LNCaP clone FGC (cell line): ENCODE measurements at regions not wholly inside any gene's neighbourhood (a gene's known extent, or its start where the extent isn't known, plus 50 kb on each side); places are given as distances from the start of the nearest gene placed in this dataset.

ENCODE experiments used
- DNase-seq: peaks from one replicate; pipeline ENCODE4 v3.0.0-alpha.2; 2011; ENCODE audit warnings: low read depth
- H3K4me3 ChIP-seq: 2 replicates; pipeline ENCODE4 v1.5.1; 2011; ENCODE audit warnings: mild to moderate bottlenecking, low read depth, low read length, control low read depth
- TF ChIP-seq, protein P1 (sequence below): IDR thresholded peaks from 2 replicates; pipeline ENCODE4 v1.5.1; 2012; ENCODE audit warnings: mild to moderate bottlenecking; ENCODE audit not compliant: control insufficient read depth, insufficient read depth; ENCODE audit errors: extremely low read depth

- no peak overlapping the region for H3K4me3 ChIP-seq
- no peak for DNase-seq
- TF ChIP-seq, protein P1, sequence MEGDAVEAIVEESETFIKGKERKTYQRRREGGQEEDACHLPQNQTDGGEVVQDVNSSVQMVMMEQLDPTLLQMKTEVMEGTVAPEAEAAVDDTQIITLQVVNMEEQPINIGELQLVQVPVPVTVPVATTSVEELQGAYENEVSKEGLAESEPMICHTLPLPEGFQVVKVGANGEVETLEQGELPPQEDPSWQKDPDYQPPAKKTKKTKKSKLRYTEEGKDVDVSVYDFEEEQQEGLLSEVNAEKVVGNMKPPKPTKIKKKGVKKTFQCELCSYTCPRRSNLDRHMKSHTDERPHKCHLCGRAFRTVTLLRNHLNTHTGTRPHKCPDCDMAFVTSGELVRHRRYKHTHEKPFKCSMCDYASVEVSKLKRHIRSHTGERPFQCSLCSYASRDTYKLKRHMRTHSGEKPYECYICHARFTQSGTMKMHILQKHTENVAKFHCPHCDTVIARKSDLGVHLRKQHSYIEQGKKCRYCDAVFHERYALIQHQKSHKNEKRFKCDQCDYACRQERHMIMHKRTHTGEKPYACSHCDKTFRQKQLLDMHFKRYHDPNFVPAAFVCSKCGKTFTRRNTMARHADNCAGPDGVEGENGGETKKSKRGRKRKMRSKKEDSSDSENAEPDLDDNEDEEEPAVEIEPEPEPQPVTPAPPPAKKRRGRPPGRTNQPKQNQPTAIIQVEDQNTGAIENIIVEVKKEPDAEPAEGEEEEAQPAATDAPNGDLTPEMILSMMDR = no peak
Observed at GRCh38 chr13:47251771-47252170, 354.9 kb upstream of the HTR2A start.

GRCh38 chr13:47250146-47250545 lies 353.3 kb upstream of the HTR2A start:
- H3K4me3 ChIP-seq = no peak overlapping the region
- DNase-seq = no peak
- TF ChIP-seq, protein P1 = no peak

DNA sequence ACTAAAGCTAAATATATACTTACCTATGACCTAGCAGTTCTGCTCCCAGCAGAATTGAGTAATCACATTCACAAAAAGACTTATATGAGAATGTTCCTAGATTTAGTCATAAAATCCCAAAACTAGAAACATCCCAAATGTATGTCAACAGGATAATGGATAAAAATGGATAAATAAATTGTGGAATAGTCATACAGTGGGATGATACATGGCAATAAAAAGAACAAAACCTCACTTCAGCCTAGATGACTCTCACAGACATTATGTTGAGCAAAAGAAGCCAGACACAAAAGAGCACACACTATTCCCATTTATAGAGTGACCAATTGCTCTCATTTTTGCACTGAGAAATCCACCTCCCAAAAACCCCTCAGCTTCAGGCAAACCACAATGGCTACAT lies 352.4 kb upstream of the HTR2A start:
- DNase-seq = no peak
- TF ChIP-seq, protein P1 = no peak
- H3K4me3 ChIP-seq = no peak overlapping the region

DNA sequence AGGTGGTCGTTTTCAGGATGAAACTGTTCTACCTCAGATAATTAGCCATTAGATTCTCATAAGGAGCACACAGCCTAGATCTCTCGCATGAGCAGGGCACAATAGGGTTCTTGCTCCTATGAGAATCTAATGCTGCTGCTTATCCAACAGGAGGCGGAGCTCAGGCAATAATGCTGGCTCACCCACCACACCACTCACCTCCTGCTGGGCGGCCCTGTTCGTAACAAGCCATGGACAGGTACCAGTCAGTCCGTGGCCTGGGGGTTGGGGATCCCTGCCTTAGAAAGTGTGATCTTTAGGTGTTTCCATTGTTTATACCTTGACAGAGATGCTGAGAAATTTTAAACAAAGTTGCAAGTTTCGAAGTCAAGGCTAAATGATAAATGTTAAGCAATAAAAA lies 344.6 kb upstream of the HTR2A start:
- TF ChIP-seq, protein P1 = no peak
- DNase-seq = no peak
- H3K4me3 ChIP-seq = no peak overlapping the region

GRCh38 chr13:47239025-47239424 lies 342.2 kb upstream of the HTR2A start:
- TF ChIP-seq, protein P1 = no peak

DNA sequence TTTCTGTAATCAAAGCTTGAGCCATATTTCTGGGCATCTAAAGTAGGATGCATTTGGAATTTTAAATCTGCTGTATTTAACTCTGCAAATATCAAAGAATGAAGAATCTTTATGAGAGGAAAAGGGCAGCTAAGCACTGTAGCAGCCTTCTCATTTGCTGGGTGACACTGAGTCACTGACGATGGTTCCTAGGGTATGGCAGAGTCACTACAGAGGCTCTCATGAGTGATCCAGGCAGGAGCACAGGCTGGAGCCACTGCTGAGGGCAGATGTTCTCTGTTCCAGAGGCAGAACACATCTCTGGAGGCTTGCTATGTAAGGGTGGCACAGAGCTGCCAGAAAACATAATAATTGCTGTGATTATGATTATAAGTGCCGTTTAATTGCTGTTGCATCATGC lies 340.7 kb upstream of the HTR2A start:
- TF ChIP-seq, protein P1 = no peak
- DNase-seq = no peak
- H3K4me3 ChIP-seq = no peak overlapping the region

More at GRCh38 chr13:47239025-47239424, 342.2 kb upstream of the HTR2A start:
- DNase-seq = no peak
- H3K4me3 ChIP-seq = no peak overlapping the region

DNA sequence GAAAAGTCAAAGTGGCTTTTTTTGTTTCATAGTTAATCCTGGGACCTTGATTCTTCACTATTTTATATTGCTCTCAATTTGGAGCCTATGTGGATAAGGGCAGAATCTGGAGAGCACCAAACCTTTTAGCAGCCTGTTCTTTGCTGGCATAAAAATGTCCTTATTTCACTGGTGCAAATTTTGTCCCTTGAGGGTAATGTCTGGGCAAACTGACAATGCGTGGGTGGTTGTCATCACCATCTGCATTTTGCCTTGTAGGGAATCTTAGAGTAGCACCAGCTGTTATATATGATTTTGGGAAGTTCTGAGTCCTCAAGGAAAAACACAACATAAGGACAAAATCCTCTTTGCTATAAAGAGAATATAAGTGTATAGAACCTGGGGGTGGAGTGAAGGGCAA lies 336.9 kb upstream of the HTR2A start:
- DNase-seq = no peak

More for the DNA sequence above, 336.9 kb upstream of the HTR2A start:
- H3K4me3 ChIP-seq = no peak overlapping the region
- TF ChIP-seq, protein P1 = no peak
